ENCODE measurements at regions not wholly inside any gene's neighbourhood (a gene's known extent, or its start where the extent isn't known, plus 50 kb on each side); places are given as distances from the start of the nearest gene placed in this dataset.
"Not testable (repeated sequence)": the region's sequence is repeated elsewhere in the genome, so short reads cannot be mapped to it uniquely, and the experiment has no call there.

DNA sequence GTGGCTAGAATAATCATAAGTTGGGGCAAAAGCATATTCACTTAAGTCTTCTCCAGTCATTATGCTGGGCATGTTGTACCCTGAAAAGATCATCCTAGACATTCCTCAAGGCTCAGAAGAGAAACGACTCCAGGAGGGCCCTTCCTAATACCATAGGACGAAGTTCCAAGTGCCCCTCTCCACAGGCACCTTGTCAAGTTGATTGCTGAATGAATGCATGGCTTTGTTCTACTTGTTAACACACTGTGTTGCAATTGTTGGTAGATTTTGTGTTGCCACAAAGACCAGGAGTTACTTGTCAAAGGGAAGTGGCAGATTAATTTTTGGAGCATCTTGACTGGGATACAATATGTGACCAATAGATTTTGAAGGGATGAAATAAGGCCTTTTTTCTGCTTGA lies 194.3 kb upstream of the SMLR1 start:
- no peak overlapping the region for H3K27ac ChIP-seq

DNA sequence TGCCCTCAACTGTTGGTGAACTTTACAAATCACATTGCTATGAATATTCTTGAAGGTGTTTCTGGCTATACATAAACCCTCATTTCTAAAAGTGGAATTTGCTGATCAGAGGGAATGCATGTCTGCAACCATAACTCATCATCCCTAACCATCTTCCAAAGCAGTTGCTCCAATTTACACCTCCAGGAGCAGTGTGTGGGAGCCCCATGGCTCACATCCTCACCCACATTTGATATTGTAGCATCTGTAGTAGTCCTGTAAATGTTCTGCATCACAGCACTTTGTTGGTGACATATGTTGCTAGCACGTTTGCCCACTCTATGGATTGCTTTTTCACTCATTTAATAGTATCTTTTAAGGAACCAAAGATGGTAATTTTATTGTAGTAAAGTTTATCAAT lies 183.8 kb upstream of the SMLR1 start:
- no peak for TF ChIP-seq POLR2A (IDR thresholded peaks at IDR 0.05)
- TF ChIP-seq, protein P1, sequence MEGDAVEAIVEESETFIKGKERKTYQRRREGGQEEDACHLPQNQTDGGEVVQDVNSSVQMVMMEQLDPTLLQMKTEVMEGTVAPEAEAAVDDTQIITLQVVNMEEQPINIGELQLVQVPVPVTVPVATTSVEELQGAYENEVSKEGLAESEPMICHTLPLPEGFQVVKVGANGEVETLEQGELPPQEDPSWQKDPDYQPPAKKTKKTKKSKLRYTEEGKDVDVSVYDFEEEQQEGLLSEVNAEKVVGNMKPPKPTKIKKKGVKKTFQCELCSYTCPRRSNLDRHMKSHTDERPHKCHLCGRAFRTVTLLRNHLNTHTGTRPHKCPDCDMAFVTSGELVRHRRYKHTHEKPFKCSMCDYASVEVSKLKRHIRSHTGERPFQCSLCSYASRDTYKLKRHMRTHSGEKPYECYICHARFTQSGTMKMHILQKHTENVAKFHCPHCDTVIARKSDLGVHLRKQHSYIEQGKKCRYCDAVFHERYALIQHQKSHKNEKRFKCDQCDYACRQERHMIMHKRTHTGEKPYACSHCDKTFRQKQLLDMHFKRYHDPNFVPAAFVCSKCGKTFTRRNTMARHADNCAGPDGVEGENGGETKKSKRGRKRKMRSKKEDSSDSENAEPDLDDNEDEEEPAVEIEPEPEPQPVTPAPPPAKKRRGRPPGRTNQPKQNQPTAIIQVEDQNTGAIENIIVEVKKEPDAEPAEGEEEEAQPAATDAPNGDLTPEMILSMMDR (IDR thresholded peaks at IDR 0.05), result no peak

More for the DNA sequence above, 194.3 kb upstream of the SMLR1 start:
- H3K36me3 ChIP-seq, result no peaks in the 10 kb centered on the region
- H3K27me3 ChIP-seq, result no peaks in the 10 kb centered on the region
- no peak overlapping the region for H3K4me3 ChIP-seq
- DNase-seq, result no peak
- no peaks in the 10 kb centered on the region for H3K4me1 ChIP-seq
- TF ChIP-seq POLR2A (IDR thresholded peaks at IDR 0.05), result no peak
- TF ChIP-seq, protein P1 (IDR thresholded peaks at IDR 0.05), result no peak
- intact Hi-C loops (cut with DNase I; ENCODE audit: low total_unique reads), result no loop called here
- H3K9me3 ChIP-seq, result no peaks in the 10 kb centered on the region

GRCh38 chr6:130644175-130644574 lies 183.0 kb upstream of the SMLR1 start:
- Histone ChIP-seq H3K27me3 (no peaks in the 10 kb centered on the region), H3K4me3 (no peak overlapping the region)
- intact Hi-C loops (cut with DNase I; ENCODE audit: low total_unique reads), result no loop called here

More for the DNA sequence above, 183.8 kb upstream of the SMLR1 start:
- Histone ChIP-seq H3K27me3 (no peaks in the 10 kb centered on the region), H3K36me3 (no peaks in the 10 kb centered on the region), H3K9me3 (peaks cover 0 to 15% of the 10 kb centered on the region in 2 donors), H3K27ac (no peak overlapping the region), H3K4me1 (no peaks in the 10 kb centered on the region), H3K4me3 (no peak overlapping the region)
- DNase-seq, result no peak
- intact Hi-C loops (cut with DNase I; ENCODE audit: low total_unique reads), result no loop called here

GRCh38 chr6:130644769-130645168 lies 182.4 kb upstream of the SMLR1 start:
- DNase-seq; H3K36me3 ChIP-seq; H3K27me3 ChIP-seq; intact Hi-C loops (cut with DNase I; ENCODE audit: low total_unique reads); H3K4me1 ChIP-seq; H3K27ac ChIP-seq; H3K4me3 ChIP-seq: not testable (repeated sequence)
- H3K9me3 ChIP-seq, result peaks cover 0 to 15% of the 10 kb centered on the region in 2 donors

More at GRCh38 chr6:130644175-130644574, 183.0 kb upstream of the SMLR1 start:
- H3K4me1 ChIP-seq, result no peaks in the 10 kb centered on the region
- DNase-seq, result no peak
- H3K27ac ChIP-seq, result no peak overlapping the region
- TF ChIP-seq POLR2A (IDR thresholded peaks at IDR 0.05), result no peak
- TF ChIP-seq, protein P1 (IDR thresholded peaks at IDR 0.05), result no peak
- peaks cover 0 to 15% of the 10 kb centered on the region in 2 donors for H3K9me3 ChIP-seq
- no peaks in the 10 kb centered on the region for H3K36me3 ChIP-seq

GRCh38 chr6:130647246-130647645 lies 180.0 kb upstream of the SMLR1 start:
- no peak for TF ChIP-seq POLR2A (IDR thresholded peaks at IDR 0.05)
- TF ChIP-seq, protein P1 (IDR thresholded peaks at IDR 0.05), result no peak
- Histone ChIP-seq H3K4me1 (no peaks in the 10 kb centered on the region), H3K9me3 (peaks cover 0 to 15% of the 10 kb centered on the region in 2 donors), H3K27me3 (no peaks in the 10 kb centered on the region), H3K36me3 (no peaks in the 10 kb centered on the region), H3K4me3 (no peak overlapping the region), H3K27ac (no peak overlapping the region)
- DNase-seq, result no peak
- intact Hi-C loops (cut with DNase I; ENCODE audit: low total_unique reads), result no loop called here

DNA sequence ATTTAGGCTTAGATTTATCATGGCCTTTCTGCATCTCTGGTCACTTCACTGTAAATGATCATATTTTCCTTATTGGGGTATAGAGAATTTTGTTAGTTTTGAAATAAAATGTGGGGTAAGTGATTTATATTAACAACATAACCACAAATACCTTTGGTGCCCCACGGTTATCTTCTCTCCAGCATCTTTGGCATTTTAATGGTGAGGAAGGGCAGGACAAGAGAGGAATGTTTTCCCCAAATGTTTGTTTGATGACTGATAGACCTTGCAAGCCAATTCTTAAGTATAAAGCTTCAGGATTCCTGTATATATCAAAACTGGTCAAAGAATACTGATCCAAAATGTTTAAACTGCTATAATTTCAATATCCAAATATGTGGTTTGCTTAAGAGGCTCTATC lies 171.6 kb upstream of the SMLR1 start:
- H3K36me3 ChIP-seq, result no peaks in the 10 kb centered on the region
- intact Hi-C loops (cut with DNase I; ENCODE audit: low total_unique reads), result no loop called here

More for the DNA sequence above, 171.6 kb upstream of the SMLR1 start:
- TF ChIP-seq, protein P1 (IDR thresholded peaks at IDR 0.05), result no peak
- no peak for TF ChIP-seq POLR2A (IDR thresholded peaks at IDR 0.05)
- Histone ChIP-seq H3K4me1 (no peaks in the 10 kb centered on the region), H3K4me3 (no peak overlapping the region), H3K9me3 (no peaks in the 10 kb centered on the region), H3K27ac (no peak overlapping the region), H3K27me3 (no peaks in the 10 kb centered on the region)
- DNase-seq, result no peak

All from uterus (tissue), 3 donors.